Thoracic aorta (tissue), 2 donors: ENCODE measurements at regions not wholly inside any gene's neighbourhood (a gene's known extent, or its start where the extent isn't known, plus 50 kb on each side); places are given as distances from the start of the nearest gene placed in this dataset.

ENCODE experiments used
- ATAC-seq: fragments of 150-250 bp; one replicate; pipeline ENCODE4 v1.8.0; 2017; ENCODE audit warnings: low read depth; ENCODE audit not compliant: insufficient number of reproducible peaks, low FRiP score
- DNase-seq: peaks from one replicate; pipeline ENCODE4 v3.0.0-alpha.2; 2020; ENCODE audit warnings: low spot score
- H3K27ac ChIP-seq, 2 donors: fragments of 200-600 bp; sonication (generic); 1 replicate in 1 of 2; 2 replicates in 1 of 2; pipeline ENCODE4 v1.5.1; 2016; ENCODE audit warnings: mild to moderate bottlenecking in 2 of 2, moderate library complexity in 2 of 2
- H3K27me3 ChIP-seq: fragments of 200-600 bp; sonication (generic); replicated peaks from 2 replicates; pipeline ENCODE4 v1.6.0; 2016; ENCODE audit warnings: mild to moderate bottlenecking; ENCODE audit not compliant: insufficient read depth
- H3K36me3 ChIP-seq: fragments of 200-600 bp; sonication (generic); one replicate; pipeline ENCODE4 v1.5.1; 2016
- H3K4me1 ChIP-seq, 2 donors: fragments of 200-600 bp; sonication (generic); 1 replicate in 1 of 2; 2 replicates in 1 of 2; pipeline versions ENCODE4 v1.5.1 to v1.6.0; 2016; ENCODE audit warnings: low read depth in 2 of 2, mild to moderate bottlenecking in 1 of 2; ENCODE audit not compliant: control insufficient read depth in 1 of 2
- H3K4me3 ChIP-seq: fragments of 200-600 bp; sonication (generic); 2 replicates; pipeline ENCODE4 v1.5.1; 2016; ENCODE audit warnings: mild to moderate bottlenecking
- H3K9me3 ChIP-seq: fragments of 200-600 bp; sonication (generic); 2 replicates; pipeline ENCODE4 v1.5.1; 2016
- TF ChIP-seq, protein P1 (sequence below): fragments of 200-600 bp; sonication (generic); IDR thresholded peaks from one replicate; pipeline ENCODE4 v1.5.1; 2019; ENCODE audit warnings: antibody characterized with exemption

DNA sequence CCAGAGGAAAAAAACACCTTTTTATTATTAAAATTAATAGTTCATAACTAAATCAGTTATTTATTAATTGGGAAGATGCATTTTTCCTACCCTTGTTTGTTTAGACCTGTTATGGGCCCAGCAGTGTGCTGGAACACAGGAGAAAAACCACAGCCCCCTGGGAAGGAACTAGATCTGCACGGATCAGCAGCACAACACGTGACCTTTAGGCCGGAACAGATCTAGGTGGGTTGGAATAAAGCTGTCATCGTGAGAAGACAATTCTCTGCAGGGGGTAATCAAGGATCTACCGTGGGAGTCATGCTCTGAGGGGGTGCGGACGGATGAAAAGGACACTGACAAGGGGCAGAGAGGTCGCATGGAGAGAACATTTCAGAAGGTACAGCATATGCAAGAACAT is 95.8 kb upstream of the SPATA31C2 start:
- Histone ChIP-seq H3K9me3 (no peaks in the 10 kb centered on the region), H3K4me3 (no peak overlapping the region), H3K27me3 (no peaks in the 10 kb centered on the region), H3K36me3 (no peaks in the 10 kb centered on the region), H3K4me1 (peaks cover 0 to 11% of the 10 kb centered on the region in 2 donors), H3K27ac (no peak overlapping the region)
- TF ChIP-seq, protein P1, sequence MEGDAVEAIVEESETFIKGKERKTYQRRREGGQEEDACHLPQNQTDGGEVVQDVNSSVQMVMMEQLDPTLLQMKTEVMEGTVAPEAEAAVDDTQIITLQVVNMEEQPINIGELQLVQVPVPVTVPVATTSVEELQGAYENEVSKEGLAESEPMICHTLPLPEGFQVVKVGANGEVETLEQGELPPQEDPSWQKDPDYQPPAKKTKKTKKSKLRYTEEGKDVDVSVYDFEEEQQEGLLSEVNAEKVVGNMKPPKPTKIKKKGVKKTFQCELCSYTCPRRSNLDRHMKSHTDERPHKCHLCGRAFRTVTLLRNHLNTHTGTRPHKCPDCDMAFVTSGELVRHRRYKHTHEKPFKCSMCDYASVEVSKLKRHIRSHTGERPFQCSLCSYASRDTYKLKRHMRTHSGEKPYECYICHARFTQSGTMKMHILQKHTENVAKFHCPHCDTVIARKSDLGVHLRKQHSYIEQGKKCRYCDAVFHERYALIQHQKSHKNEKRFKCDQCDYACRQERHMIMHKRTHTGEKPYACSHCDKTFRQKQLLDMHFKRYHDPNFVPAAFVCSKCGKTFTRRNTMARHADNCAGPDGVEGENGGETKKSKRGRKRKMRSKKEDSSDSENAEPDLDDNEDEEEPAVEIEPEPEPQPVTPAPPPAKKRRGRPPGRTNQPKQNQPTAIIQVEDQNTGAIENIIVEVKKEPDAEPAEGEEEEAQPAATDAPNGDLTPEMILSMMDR: no peak
- DNase-seq (no peak), ATAC-seq (no peak)

GRCh38 chr9:88233091-88233490 is 94.8 kb upstream of the SPATA31C2 start:
- Histone ChIP-seq H3K9me3 (no peaks in the 10 kb centered on the region), H3K4me1 (peaks cover 0 to 11% of the 10 kb centered on the region in 2 donors), H3K27me3 (no peaks in the 10 kb centered on the region), H3K27ac (no peak overlapping the region), H3K36me3 (no peaks in the 10 kb centered on the region), H3K4me3 (no peak overlapping the region)
- TF ChIP-seq, protein P1: no peak
- no peak for DNase-seq
- no peak for ATAC-seq

GRCh38 chr9:88230612-88231011 is 92.3 kb upstream of the SPATA31C2 start:
- no peak overlapping the region for H3K4me3 ChIP-seq
- no peaks in the 10 kb centered on the region for H3K36me3 ChIP-seq
- no peak for DNase-seq
- ATAC-seq: no peak
- TF ChIP-seq, protein P1: no peak
- no peaks in the 10 kb centered on the region for H3K27me3 ChIP-seq
- no peaks in the 10 kb centered on the region for H3K4me1 ChIP-seq
- H3K9me3 ChIP-seq: no peaks in the 10 kb centered on the region
- no peak overlapping the region for H3K27ac ChIP-seq

GRCh38 chr9:88229434-88229833 is 91.2 kb upstream of the SPATA31C2 start:
- Histone ChIP-seq H3K4me1 (no peaks in the 10 kb centered on the region), H3K27me3 (no peaks in the 10 kb centered on the region), H3K27ac (no peak overlapping the region), H3K9me3 (no peaks in the 10 kb centered on the region), H3K36me3 (no peaks in the 10 kb centered on the region), H3K4me3 (no peak overlapping the region)
- ATAC-seq (no peak), DNase-seq (no peak)
- TF ChIP-seq, protein P1: no peak

- no peaks in the 10 kb centered on the region for H3K36me3 ChIP-seq
- H3K27me3 ChIP-seq: no peaks in the 10 kb centered on the region
- ATAC-seq: no peak
- H3K4me3 ChIP-seq: no peak overlapping the region
- DNase-seq: no peak
- H3K9me3 ChIP-seq: no peaks in the 10 kb centered on the region
- no peaks in the 10 kb centered on the region for H3K4me1 ChIP-seq
- TF ChIP-seq, protein P1: no peak
- no peak overlapping the region for H3K27ac ChIP-seq
Measured at GRCh38 chr9:88224938-88225337, 86.7 kb upstream of the SPATA31C2 start.
